ENCODE measurements at regions not wholly inside any gene's neighbourhood (a gene's known extent, or its start where the extent isn't known, plus 50 kb on each side); places are given as distances from the start of the nearest gene placed in this dataset.

DNA sequence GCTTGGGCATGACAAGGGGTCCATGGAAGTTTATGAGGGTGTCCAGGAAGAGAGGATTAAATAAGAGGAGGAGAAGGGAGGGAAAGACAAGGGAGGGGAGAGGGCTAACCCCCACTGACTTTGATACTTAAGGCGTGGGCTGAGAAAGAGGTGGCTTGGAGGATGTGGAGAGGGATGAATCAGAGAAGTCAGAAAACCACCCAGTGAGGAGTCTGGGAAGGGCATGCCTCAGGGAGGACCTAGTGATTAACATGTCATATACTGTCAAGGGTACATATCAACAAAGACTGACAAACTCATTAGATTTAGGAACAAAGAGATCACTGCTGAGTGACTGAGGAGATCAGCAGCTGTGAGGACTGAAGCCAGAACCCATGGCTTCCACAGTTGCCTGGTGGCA is 145.4 kb downstream of the IRX5 start:
- DNase-seq: no peak

DNA sequence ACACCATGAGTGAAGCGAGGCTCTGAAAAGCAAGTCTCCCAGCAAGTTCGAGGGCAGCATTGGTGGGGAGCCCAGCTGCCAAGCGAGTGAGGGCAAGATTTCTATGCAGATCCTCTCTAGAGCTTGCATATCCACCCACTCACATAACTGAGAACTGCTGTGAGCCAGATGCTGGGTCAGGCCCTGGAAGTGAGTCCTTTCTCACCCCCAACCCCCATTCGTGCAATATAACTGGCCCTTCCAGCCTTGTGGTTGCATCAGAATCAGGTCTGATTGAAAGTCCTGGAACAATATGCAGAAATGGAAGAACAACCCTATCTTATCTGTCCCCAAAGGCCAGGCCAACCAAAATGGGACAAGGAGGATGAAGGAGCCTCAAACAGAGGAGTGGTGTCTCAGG is 146.6 kb downstream of the IRX5 start:
- DNase-seq: no peak

- DNase-seq: no peak
Observed at GRCh38 chr16:55078153-55078552, 147.5 kb downstream of the IRX5 start.

DNA sequence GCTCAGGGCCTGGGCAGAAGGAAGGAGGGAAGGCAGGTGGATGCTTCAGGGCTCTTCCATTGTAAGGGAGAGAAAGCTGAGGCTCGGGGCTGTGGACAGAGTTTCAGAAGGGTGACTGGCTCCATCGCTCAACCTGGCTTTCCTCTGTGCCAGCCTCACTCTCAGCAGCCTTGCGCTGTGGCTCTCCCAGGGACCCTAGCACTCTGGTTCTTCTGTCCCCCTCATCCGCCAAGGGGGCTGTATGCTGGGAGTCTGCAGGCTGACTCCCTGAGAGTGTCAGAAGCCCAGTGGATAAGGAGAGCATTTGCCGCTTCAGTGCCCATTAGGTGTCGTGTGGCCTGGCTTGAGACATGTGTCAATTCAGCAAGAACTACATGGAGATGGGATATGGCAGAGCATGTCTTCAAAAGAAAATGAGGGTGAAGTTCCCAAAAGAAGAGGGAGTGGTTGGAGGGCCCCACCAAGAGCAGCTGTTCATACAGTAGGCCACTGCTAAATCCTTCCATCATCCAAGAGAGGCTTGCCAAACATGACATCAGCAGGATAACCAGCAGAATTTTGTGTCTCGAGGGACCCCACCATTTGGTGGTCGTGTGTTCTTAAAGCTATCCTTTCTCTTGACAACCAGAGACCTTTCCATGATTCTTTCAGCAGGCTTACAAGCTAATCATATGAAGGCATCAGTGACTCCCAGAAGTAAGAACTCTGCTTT is 148.2 kb downstream of the IRX5 start:
- DNase-seq: no peak

DNA sequence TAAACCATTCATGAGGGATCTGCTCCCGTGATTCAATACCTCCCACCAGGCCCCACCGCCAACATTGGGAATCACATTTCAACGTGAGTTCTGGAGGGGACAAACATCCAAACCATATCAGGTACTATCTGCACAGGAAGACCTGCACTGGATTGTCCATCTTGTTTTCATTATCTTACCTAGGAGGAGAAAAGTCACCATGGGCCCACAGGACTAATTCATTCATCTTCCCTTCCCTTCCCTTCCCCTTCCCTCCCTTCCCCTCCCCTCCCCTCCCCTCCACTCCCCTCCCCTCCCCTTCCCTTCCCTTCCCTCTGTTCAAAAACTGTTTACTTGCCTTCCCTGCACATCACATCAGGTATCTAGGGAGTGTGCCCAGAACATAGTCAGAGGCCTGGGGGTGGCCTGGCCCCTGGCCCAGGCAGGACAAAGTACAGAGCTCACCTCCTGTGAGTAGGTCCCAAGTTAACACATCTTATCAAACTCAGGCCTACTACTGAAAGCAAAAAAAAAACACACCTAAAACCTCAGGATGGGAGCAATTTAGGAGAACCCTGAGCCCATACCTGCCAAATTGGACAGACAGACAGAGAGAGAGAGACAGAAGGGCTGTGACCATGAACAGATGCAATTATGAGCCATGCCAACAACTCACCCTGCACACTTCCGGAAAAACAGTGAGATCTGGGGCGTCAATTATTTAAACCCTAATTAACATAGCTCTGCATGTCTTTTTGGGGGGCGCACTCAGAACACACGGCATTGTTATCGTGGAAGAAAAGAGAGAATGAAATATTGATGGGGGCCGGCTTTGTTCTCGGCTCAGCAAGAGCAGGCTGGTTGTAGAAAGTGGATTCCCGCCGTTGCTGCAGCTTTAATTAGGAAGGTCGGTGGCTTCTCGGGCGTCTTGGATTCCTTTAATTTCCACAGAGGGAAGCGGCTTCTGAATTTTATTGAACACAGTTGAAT is 151.2 kb downstream of the IRX5 start:
- DNase-seq: no peak

DNA sequence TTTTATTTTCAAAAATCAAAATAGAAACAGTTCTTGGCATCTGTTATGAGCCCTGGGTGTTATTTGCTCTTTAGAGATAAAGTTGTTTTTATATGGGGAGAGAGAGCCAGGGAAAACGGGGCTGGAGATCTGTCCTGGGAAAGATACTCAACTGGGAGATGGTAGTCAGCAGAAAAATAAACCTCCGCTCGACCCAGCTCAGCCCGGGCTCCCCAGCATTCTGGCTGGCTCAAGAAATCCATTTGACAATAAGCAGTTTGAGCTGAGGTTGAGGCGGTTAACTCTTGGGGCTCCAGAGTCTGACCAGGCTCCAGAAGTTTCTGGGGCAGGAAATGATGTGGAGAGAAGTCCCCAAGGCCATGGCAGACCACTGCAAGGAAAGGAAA is 151.9 kb downstream of the IRX5 start:
- no peak for DNase-seq

- DNase-seq: no peak
Observed at GRCh38 chr16:55083052-55083451, 152.4 kb downstream of the IRX5 start.

DNA sequence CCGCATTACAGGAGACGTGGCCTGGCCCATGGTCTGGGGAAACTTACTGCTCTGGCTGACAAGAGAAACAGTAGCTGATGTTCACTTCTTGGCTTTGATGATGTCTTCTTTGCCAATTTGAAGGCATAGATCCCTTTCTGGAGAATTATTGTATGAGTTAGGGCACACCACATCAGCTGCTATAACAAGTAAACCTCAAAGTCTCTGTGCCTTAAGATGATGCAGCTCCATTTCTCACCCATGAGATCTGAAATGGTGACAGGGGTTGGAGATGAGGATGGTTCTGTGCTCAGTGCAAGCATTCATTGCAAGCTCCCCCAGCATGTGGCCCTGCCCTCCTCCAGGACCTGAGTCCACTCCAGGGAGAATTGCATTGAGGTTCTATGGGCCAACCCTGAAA is 157.4 kb downstream of the IRX5 start:
- no peak for DNase-seq

- DNase-seq: no peak
Observed at GRCh38 chr16:55089600-55089999, 158.9 kb downstream of the IRX5 start.

DNA sequence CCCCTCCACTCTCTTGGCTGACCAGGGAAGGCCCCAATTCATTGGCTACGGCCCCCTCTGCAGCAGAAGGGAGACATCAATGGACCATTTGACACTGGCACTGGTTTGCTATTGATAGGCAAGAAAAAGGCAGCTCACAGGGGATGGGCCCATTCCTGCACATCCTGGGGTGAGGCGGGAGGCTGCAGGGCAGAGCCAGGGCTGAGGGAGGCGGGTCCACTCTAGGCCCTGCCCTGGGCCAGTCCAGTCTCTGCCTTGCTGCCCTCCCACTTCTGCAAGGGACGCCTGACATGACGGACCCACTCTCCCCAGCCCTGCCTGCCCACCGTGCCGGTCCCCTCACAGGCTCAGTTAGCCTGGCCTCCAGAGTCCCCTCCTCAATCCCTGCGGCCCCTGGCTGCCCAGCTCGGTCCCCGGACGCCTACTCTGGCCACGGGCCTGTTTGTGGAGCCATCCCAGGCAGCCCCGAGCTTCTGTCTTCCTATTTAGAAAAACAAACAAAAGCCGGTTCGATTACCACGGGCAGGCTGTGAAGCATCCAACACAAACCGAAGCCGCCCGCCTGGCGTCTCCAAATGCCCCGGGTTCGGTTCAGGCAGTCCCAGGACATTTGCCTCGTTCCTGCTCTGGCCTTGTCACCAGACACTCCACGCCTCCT is 160.7 kb downstream of the IRX5 start:
- DNase-seq: no peak

DNA sequence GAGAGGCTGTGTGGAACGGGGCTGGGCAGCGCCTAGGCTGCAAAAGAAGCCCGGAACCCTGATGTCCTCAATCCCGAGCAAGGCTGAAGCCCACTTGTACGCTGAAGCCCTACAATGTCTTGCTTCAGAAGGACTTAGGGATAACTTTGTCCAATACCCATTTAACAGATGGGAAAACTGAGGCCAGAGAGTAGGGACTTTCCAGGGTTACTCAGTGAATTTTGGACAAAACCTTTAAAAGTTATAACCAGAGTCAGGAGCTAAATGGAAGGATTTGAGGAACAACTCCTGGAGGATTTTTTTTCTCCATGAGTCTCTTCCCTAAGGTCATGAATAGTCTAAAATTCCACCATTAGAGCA is 161.2 kb downstream of the IRX5 start:
- no peak for DNase-seq

- DNase-seq: no peak
Observed at GRCh38 chr16:55100100-55100499, 169.4 kb downstream of the IRX5 start.

DNA sequence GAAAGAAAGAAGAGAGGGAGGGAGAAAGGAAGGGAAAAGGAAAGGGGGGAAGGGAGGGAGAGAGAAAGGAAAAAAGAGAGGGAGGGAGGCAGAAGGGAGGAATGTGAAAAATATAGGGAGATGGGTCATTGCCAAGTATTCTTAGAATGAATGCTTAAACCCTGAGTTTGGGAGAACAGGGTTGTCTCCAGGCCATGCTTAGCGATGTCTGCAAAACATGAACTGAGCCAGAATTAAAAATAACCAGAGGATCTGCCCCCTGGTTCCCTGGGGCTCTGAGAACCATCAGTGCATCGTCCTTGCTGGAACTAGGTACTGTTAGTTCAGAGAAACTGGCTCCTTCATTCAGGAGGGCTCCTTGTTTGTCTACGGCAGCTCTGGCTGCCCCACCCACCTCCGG is 170.4 kb downstream of the IRX5 start:
- DNase-seq: no peak

GRCh38 chr16:55102077-55102476 is 171.4 kb downstream of the IRX5 start:
- DNase-seq: no peak

DNA sequence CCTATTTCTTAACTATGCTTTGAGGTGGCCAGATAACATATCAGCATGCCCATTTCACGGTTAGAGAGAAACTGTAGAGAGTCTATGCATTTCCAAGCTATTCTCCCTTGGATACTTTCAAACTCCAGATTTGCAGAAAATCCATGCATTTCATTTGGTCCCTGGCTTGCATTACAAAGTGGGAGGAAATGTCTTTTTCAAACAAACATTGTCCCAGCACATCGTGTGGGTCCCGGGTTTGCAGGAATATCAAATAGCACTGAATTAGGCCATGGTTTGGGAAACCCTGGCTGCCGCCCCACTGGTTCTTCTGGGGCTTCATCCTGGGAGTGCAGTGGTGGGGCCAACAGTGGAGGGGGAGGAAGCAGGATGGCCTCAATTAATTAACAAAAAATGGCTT is 171.9 kb downstream of the IRX5 start:
- no peak for DNase-seq

DNA sequence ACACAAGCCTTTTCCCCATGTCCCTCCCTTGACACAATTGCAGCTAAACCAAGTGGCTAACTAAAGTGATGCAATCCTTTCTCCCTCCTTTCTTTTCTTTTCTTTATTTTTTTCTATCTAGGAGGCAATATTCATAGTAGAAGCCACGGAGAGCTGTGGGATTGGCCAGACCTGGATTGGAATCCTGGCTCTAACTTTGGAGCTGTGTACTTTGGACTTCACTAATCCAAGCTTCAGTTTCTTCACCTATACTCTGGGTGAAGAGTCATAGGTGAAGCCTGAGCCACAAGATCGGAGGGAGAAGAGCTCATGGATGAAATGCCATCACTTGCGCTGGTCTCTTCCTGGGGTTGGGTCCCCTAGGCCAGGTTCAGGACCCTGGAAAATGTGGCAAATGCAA is 177.2 kb downstream of the IRX5 start:
- no peak for DNase-seq

GRCh38 chr16:55113210-55113609 is 182.5 kb downstream of the IRX5 start:
- DNase-seq: no peak

GRCh38 chr16:55115506-55115905 is 184.8 kb downstream of the IRX5 start:
- DNase-seq: no peak

DNA sequence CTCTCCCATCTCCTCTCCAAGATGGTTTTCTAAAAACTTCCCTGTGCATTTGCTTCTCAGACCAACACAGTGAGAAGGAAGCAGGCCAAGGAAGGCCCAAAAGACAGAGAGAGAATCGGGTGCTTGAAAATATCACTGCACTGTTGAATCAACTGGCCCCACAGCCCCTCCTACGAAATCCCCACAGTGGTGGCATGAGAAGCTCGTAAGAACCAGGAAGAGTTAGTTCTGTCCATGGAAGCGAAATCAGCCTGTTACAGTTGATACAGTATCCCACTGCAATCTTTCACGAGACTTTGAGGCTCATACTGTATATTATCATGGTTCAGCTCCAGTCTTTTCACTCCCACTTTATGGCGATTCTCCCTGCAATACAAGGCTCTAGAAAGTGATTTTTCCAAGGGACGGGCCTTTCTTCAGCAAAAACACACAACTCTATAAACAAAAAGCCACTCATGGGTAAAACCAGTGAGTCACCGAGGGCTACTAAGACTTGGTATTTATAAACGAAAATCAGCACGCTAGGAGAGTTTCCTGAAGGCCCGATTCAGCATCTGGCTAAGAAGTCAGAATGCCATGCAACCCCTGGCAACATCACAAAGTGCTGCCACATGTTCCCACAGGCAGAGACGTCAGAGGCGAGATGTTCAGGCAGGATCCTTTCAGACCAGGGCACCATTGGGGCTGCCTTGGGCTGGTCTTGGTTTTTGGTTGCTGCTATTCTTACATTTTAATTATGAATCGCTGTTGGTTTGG is 185.7 kb downstream of the IRX5 start:
- no peak for DNase-seq

GRCh38 chr16:55118701-55119260 is 188.1 kb downstream of the IRX5 start:
- no peak for DNase-seq

DNA sequence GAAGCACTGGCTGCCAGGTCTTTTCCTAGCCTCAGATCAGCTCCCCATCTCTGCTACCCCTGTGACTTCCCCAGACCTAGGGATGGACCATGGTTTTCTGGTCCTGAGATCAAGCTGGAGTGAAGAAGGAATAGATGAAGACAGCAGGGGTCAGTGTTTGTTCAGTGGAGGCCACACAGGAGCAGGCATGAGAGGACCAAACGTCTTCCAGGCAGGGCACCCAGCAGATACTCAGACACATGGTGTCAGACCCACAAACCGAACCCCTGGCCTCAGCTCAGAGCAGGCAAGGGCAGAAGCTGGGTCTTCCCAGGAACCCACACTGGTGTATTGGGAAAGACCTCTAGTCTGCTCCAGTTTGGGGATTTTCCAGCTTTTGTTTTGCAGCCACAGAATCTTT is 189.7 kb downstream of the IRX5 start:
- no peak for DNase-seq

DNA sequence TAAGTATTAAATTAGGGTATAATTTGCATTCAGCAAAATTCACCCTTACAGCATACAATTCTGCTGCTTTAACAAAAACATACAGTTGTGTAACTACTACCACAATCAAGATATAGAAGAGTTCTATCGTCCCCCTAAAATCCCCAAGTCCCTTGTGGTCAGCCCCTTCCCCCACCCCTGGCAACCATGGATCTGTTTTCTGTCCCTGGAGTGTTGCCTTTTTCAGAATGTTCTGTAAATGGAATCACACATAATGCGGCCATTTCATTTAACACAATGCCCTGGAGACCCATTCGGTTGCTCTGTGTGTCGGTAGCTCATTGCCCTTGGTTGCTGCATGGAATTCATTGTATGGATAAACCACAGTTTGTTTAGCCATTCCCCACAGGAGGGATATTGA is 190.2 kb downstream of the IRX5 start:
- DNase-seq: no peak

GRCh38 chr16:55123652-55124051 is 193.0 kb downstream of the IRX5 start:
- DNase-seq: no peak

Measured in activated CD4-positive, alpha-beta T cell treated with anti-CD3 and anti-CD28 coated beads, Interleukin-2, amount 50 U/mL, for 1 hour (primary cell).